ENCODE measurements at regions not wholly inside any gene's neighbourhood (a gene's known extent, or its start where the extent isn't known, plus 50 kb on each side); places are given as distances from the start of the nearest gene placed in this dataset.

- Mint-ChIP-seq H3K27ac (no peak overlapping the region), H3K27me3 (peaks cover 16 to 43% of the 10 kb centered on the region in 2 donors), H3K4me1 (ENCODE audit: low read depth in 2 of 2) (no peaks in the 10 kb centered on the region), H3K36me3 (ENCODE audit: insufficient read depth) (peaks cover 3% of the 10 kb centered on the region), H3K4me3 (no peak overlapping the region), H3K9me3 (no peaks in the 10 kb centered on the region)
- DNase-seq = no peak
- ATAC-seq (replicated peaks) = no peak
Observed at GRCh38 chr1:90198616-90199332, 203.9 kb downstream of the ZNF326 start.

GRCh38 chr1:90193116-90193515 lies 198.2 kb downstream of the ZNF326 start:
- no peak overlapping the region for H3K27ac Mint-ChIP-seq
- H3K27me3 Mint-ChIP-seq = peaks cover 16 to 25% of the 10 kb centered on the region in 2 donors
- no peaks in the 10 kb centered on the region for H3K9me3 Mint-ChIP-seq
- ATAC-seq (replicated peaks) = no peak
- no peaks in the 10 kb centered on the region for H3K4me1 Mint-ChIP-seq (ENCODE audit: low read depth in 2 of 2)
- DNase-seq = no peak
- peaks cover 2% of the 10 kb centered on the region for H3K36me3 Mint-ChIP-seq (ENCODE audit: insufficient read depth)
- no peak overlapping the region for H3K4me3 Mint-ChIP-seq

- no peak overlapping the region for H3K27ac Mint-ChIP-seq
- ATAC-seq (replicated peaks) (no peak), DNase-seq (no peak)
- H3K27me3 Mint-ChIP-seq = peaks cover 14 to 30% of the 10 kb centered on the region in 2 donors
- H3K36me3 Mint-ChIP-seq (ENCODE audit: insufficient read depth) = no peaks in the 10 kb centered on the region
- no peak overlapping the region for H3K4me3 Mint-ChIP-seq
- no peaks in the 10 kb centered on the region for H3K4me1 Mint-ChIP-seq (ENCODE audit: low read depth in 2 of 2)
- no peaks in the 10 kb centered on the region for H3K9me3 Mint-ChIP-seq
Observed at GRCh38 chr1:90192408-90192807, 197.5 kb downstream of the ZNF326 start.

- H3K9me3 Mint-ChIP-seq = no peaks in the 10 kb centered on the region
- no peak for DNase-seq
Observed at GRCh38 chr1:90190523-90190922, 195.6 kb downstream of the ZNF326 start.

GRCh38 chr1:90189889-90190288 lies 195.0 kb downstream of the ZNF326 start:
- no peaks in the 10 kb centered on the region for H3K4me1 Mint-ChIP-seq (ENCODE audit: low read depth in 2 of 2)
- H3K27me3 Mint-ChIP-seq = peaks cover 0 to 35% of the 10 kb centered on the region in 2 donors
- ATAC-seq (replicated peaks) (no peak), DNase-seq (no peak)
- H3K36me3 Mint-ChIP-seq (ENCODE audit: insufficient read depth) = no peaks in the 10 kb centered on the region
- no peaks in the 10 kb centered on the region for H3K9me3 Mint-ChIP-seq
- no peak overlapping the region for H3K27ac Mint-ChIP-seq
- H3K4me3 Mint-ChIP-seq = no peak overlapping the region

More at GRCh38 chr1:90190523-90190922, 195.6 kb downstream of the ZNF326 start:
- H3K27ac Mint-ChIP-seq = no peak overlapping the region
- H3K4me3 Mint-ChIP-seq = no peak overlapping the region
- peaks cover 0 to 36% of the 10 kb centered on the region in 2 donors for H3K27me3 Mint-ChIP-seq
- no peak for ATAC-seq (replicated peaks)
- no peaks in the 10 kb centered on the region for H3K4me1 Mint-ChIP-seq (ENCODE audit: low read depth in 2 of 2)
- H3K36me3 Mint-ChIP-seq (ENCODE audit: insufficient read depth) = no peaks in the 10 kb centered on the region

GRCh38 chr1:90187323-90187585 lies 192.3 kb downstream of the ZNF326 start:
- H3K27ac Mint-ChIP-seq = no peak overlapping the region
- H3K36me3 Mint-ChIP-seq (ENCODE audit: insufficient read depth) = no peaks in the 10 kb centered on the region
- H3K4me1 Mint-ChIP-seq (ENCODE audit: low read depth in 2 of 2) = no peaks in the 10 kb centered on the region
- no peak overlapping the region for H3K4me3 Mint-ChIP-seq
- ATAC-seq (replicated peaks) (no peak), DNase-seq (no peak)
- H3K9me3 Mint-ChIP-seq = no peaks in the 10 kb centered on the region
- peaks cover 0 to 26% of the 10 kb centered on the region in 2 donors for H3K27me3 Mint-ChIP-seq

- Mint-ChIP-seq H3K4me3 (no peak overlapping the region), H3K27me3 (peaks cover 0 to 26% of the 10 kb centered on the region in 2 donors), H3K27ac (no peak overlapping the region), H3K36me3 (ENCODE audit: insufficient read depth) (no peaks in the 10 kb centered on the region), H3K4me1 (ENCODE audit: low read depth in 2 of 2) (no peaks in the 10 kb centered on the region), H3K9me3 (no peaks in the 10 kb centered on the region)
- ATAC-seq (replicated peaks) (no peak), DNase-seq (no peak)
Observed at GRCh38 chr1:90186506-90187322, 191.8 kb downstream of the ZNF326 start.

- ATAC-seq (replicated peaks) = no peak
- no peak overlapping the region for H3K27ac Mint-ChIP-seq
- H3K4me1 Mint-ChIP-seq (ENCODE audit: low read depth in 2 of 2) = no peaks in the 10 kb centered on the region
- H3K9me3 Mint-ChIP-seq = no peaks in the 10 kb centered on the region
- no peak for DNase-seq
- no peak overlapping the region for H3K4me3 Mint-ChIP-seq
- H3K36me3 Mint-ChIP-seq (ENCODE audit: insufficient read depth) = no peaks in the 10 kb centered on the region
- peaks cover 0 to 7% of the 10 kb centered on the region in 2 donors for H3K27me3 Mint-ChIP-seq
Observed at GRCh38 chr1:90176530-90176929, 181.6 kb downstream of the ZNF326 start.

GRCh38 chr1:90175490-90176167 lies 180.7 kb downstream of the ZNF326 start:
- Mint-ChIP-seq H3K4me1 (ENCODE audit: low read depth in 2 of 2) (no peaks in the 10 kb centered on the region), H3K27ac (no peak overlapping the region), H3K9me3 (no peaks in the 10 kb centered on the region), H3K36me3 (ENCODE audit: insufficient read depth) (no peaks in the 10 kb centered on the region), H3K27me3 (peaks cover 0 to 7% of the 10 kb centered on the region in 2 donors), H3K4me3 (no peak overlapping the region)
- DNase-seq (no peak), ATAC-seq (replicated peaks) (no peak)

- H3K36me3 Mint-ChIP-seq (ENCODE audit: insufficient read depth) = no peaks in the 10 kb centered on the region
- no peak for DNase-seq
- peaks cover 0 to 2% of the 10 kb centered on the region in 2 donors for H3K9me3 Mint-ChIP-seq
- no peak overlapping the region for H3K4me3 Mint-ChIP-seq
- H3K27me3 Mint-ChIP-seq = peaks cover 7 to 8% of the 10 kb centered on the region in 2 donors
- no peak overlapping the region for H3K27ac Mint-ChIP-seq
- H3K4me1 Mint-ChIP-seq (ENCODE audit: low read depth in 2 of 2) = no peaks in the 10 kb centered on the region
- ATAC-seq (replicated peaks) = no peak
Observed at GRCh38 chr1:90174246-90174645, 179.3 kb downstream of the ZNF326 start.

- ATAC-seq (replicated peaks) = no peak
Observed at GRCh38 chr1:90162216-90162615, 167.3 kb downstream of the ZNF326 start.

GRCh38 chr1:90161625-90162024 lies 166.7 kb downstream of the ZNF326 start:
- Mint-ChIP-seq H3K27me3 (peaks cover 37 to 51% of the 10 kb centered on the region in 2 donors), H3K4me3 (no peak overlapping the region), H3K9me3 (no peaks in the 10 kb centered on the region), H3K27ac (no peak overlapping the region), H3K36me3 (ENCODE audit: insufficient read depth) (no peaks in the 10 kb centered on the region), H3K4me1 (ENCODE audit: low read depth in 2 of 2) (no peaks in the 10 kb centered on the region)
- no peak for ATAC-seq (replicated peaks)
- DNase-seq = no peak

More at GRCh38 chr1:90162216-90162615, 167.3 kb downstream of the ZNF326 start:
- H3K27me3 Mint-ChIP-seq = peaks cover 35 to 54% of the 10 kb centered on the region in 2 donors
- DNase-seq = no peak
- H3K36me3 Mint-ChIP-seq (ENCODE audit: insufficient read depth) = no peaks in the 10 kb centered on the region
- no peaks in the 10 kb centered on the region for H3K4me1 Mint-ChIP-seq (ENCODE audit: low read depth in 2 of 2)
- no peak overlapping the region for H3K27ac Mint-ChIP-seq
- H3K9me3 Mint-ChIP-seq = no peaks in the 10 kb centered on the region
- no peak overlapping the region for H3K4me3 Mint-ChIP-seq

GRCh38 chr1:90155721-90156487 lies 161.0 kb downstream of the ZNF326 start:
- DNase-seq (no peak), ATAC-seq (replicated peaks) (no peak)
- Mint-ChIP-seq H3K4me3 (no peak overlapping the region), H3K9me3 (peaks cover 2 to 6% of the 10 kb centered on the region in 2 donors), H3K27me3 (peaks cover 26 to 32% of the 10 kb centered on the region in 2 donors), H3K36me3 (ENCODE audit: insufficient read depth) (no peaks in the 10 kb centered on the region), H3K4me1 (ENCODE audit: low read depth in 2 of 2) (no peaks in the 10 kb centered on the region), H3K27ac (no peak overlapping the region)
